ENCODE measurements at regions not wholly inside any gene's neighbourhood (a gene's known extent, or its start where the extent isn't known, plus 50 kb on each side); places are given as distances from the start of the nearest gene placed in this dataset.

GRCh38 chr17:33749171-33749570 is 456.1 kb upstream of the ASIC2 start:
- TF ChIP-seq CTCF (conservative IDR thresholded peaks at IDR 0.05) (no peak), ZFX (IDR thresholded peaks at IDR 0.05) (no peak)
